Pancreas (tissue), 10 donors: ENCODE measurements at regions not wholly inside any gene's neighbourhood (a gene's known extent, or its start where the extent isn't known, plus 50 kb on each side); places are given as distances from the start of the nearest gene placed in this dataset.

Experiments used
- ATAC-seq, 4 donors: fragments of 200-7000 bp; cut with Tn5 transposase; one replicate each; pipeline versions ENCODE4 v1.8.0 to v1.9.1; 2020; ENCODE audit warnings: mild to moderate bottlenecking in 4 of 4, moderate library complexity in 4 of 4
- DNase-seq, 6 donors: peaks; one replicate each; pipeline ENCODE4 v3.0.0-alpha.2; 2020
- FAIRE-seq: peaks from 2 replicates; lab custom pipeline; 2012; peaks lifted over from hg19 to GRCh38; lab: Jason Lieb, UNC
- H3K27ac ChIP-seq, 4 donors: fragments of 200-600 bp; sonication (generic); 1 replicate in 3 of 4; 2 replicates in 1 of 4; pipeline versions ENCODE4 v1.5.0 to v1.8.0; 2020
- H3K27me3 ChIP-seq, 4 donors: fragments of 200-600 bp; one replicate each; pipeline ENCODE4 v1.8.0; 2021
- H3K36me3 ChIP-seq, 3 donors: fragments of 200-600 bp; sonication (generic) in 1 of 3; one replicate each; pipeline versions ENCODE4 v1.5.0 to v1.8.0; 2020 to 2021
- H3K4me1 ChIP-seq, 3 donors: fragments of 200-600 bp; one replicate each; pipeline ENCODE4 v1.8.0; 2021
- H3K4me3 ChIP-seq, 4 donors: fragments of 200-600 bp; sonication (generic) in 2 of 4; one replicate each; pipeline versions ENCODE4 v1.5.0 to v1.8.0; 2020 to 2021
- H3K9me3 ChIP-seq, 4 donors: fragments of 200-600 bp; one replicate each; pipeline ENCODE4 v1.8.0; 2021
- CTCF ChIP-seq, 4 donors: fragments of 200-600 bp; sonication (generic) in 3 of 4; IDR thresholded peaks; one replicate each; pipeline versions ENCODE4 v1.5.0 to v1.8.0; 2021; ENCODE audit warnings: antibody characterized with exemption in 4 of 4
- WGBS, 2 donors: extraction: QIAGEN DNeasy Blood & Tissue Kit; methylation state at CpG; one replicate each; pipeline ENCODE4 v1.1.7; 2013; 5-methylcytosine and 5-hydroxymethylcytosine counted together
- intact Hi-C, 3 donors: fragments of 100-400 bp; cut with DNase I; formaldehyde crosslinking; loops; one replicate each; pipeline versions ENCODE4 v1.11.1 to v1.14.2; 2022
- donor health status: healthy with polysubstance abuse.
- donor health status: DM: no; HTN: no; CAD: no; lungs with moderate emphysema.
- donor health status: DM: no; HTN: no; CAD: no.
- donor health status: control.
- donor health status: control.
- donor health status: Bipolar disorder and iron deficiency.
- donor health status: DM: yes; HTN: yes; CAD: no.
- donor health status: DM: no; HTN: no; CAD: no.
- donor health status: DM: no; HTN: no; CAD: no.
- donor health status: DM: yes; HTN: yes; CAD: no.

DNA sequence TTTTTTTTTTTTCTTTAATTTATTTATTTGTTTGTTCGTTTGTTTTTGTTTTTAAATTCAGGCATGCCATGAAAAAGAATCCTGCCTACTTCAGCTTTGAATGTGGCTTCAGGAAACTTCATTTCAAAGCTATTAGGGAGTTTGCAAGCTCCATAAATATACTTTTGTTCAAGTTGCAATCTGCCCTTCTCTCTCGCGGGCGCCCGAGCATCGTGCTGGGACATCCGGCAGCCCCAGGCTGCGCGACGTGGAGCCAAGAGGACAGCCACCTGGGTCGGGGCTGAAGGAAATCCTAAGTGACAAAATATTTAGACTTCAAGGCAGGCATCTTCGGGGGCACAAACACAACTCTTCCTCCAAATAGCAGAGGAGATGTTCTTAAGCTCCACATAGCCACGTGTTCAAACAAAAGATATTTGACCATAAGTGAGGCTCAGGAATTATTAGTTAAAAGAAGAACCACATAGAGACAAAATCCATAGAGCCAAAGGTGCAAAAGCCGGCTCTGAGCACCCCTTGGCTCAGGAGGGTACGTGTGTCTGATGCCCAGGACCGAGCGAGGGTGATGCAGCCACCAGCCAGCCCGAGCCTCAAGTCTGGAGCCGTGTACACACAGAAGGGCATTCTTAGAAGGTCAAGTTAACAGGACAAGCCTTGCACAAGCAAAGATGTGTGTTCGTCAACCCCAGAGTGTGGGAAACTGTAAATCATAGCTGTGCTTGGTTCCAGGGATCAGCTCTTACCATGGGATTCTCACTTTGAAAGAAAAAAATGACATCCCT is 256.5 kb upstream of the SALL3 start:
- no peaks in the 10 kb centered on the region for H3K36me3 ChIP-seq
- H3K4me3 ChIP-seq, result no peak overlapping the region
- no peak overlapping the region for H3K27ac ChIP-seq
- no peaks in the 10 kb centered on the region for H3K9me3 ChIP-seq
- 54 to 68% methylated on average over 20 of the region's 20 CpGs for WGBS, 2 donors
- H3K27me3 ChIP-seq, result no peaks in the 10 kb centered on the region
- DNase-seq (no peak), FAIRE-seq (no peak), ATAC-seq (no peak)
- intact Hi-C loops, result no loop called here
- TF ChIP-seq CTCF (IDR thresholded peaks at IDR 0.05), result no peak
- no peaks in the 10 kb centered on the region for H3K4me1 ChIP-seq

DNA sequence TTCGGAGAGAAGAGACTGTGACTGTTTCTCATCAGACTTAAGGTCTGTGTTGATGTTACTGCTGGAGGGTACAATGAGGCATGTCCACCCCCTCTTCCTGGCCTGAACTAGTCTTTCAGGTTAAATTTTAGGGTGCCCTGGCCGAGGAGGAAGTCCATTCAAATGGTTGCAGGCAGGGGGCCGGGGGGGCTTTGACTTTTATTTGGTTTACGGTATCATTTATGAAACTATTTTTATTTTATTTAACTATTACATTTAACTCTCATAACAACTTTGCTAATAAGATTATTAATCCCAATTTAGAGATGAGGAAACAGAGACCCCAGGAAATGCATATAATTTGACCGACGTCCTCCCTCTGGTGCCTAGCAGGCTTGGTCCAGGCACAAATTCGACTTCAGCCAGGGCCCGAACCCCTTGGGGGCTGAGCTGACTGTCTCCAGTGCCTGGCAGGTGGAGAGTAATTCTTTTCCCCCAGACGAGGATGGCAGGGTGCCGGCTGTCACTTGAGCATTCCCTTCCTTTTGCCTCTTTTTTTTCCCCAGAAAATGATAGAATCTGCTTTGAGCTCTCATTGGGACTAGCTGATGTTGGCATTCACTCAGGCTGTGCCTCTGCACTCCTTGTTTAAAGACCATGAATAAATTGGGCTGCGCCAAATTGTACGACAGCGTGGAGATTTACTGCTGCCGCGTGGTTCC is 255.3 kb upstream of the SALL3 start:
- ATAC-seq, result no peak
- Histone ChIP-seq H3K36me3 (no peaks in the 10 kb centered on the region), H3K9me3 (no peaks in the 10 kb centered on the region), H3K4me1 (no peaks in the 10 kb centered on the region), H3K27me3 (no peaks in the 10 kb centered on the region), H3K4me3 (no peak overlapping the region), H3K27ac (no peak overlapping the region)
- TF ChIP-seq CTCF (IDR thresholded peaks at IDR 0.05), result no peak
- WGBS, 2 donors, result 54 to 72% methylated on average over 15 of the region's 15 CpGs
- FAIRE-seq, result no peak
- intact Hi-C loops, result no loop called here
- DNase-seq, result no peak

DNA sequence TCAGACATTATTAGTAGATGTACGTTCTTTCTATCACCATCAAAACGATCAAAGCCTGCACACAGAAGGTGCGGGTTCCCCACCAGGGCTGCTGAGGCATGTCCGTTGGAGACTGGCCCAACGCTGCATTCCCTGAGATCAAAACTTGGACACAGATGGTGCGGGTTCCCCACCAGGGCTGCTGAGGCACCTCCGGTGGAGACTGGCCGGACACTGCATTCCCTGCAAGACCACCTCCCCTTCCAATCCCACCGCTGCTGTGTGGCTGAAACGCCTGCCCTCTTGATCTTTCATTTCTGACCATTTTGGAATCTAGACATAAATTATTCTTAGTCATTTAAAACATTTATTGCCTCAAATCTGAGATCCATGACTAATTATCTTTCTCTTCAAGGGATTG is 254.2 kb upstream of the SALL3 start:
- TF ChIP-seq CTCF (IDR thresholded peaks at IDR 0.05), result no peak
- DNase-seq (no peak), ATAC-seq (no peak), FAIRE-seq (no peak)
- no peak overlapping the region for H3K4me3 ChIP-seq
- 66 to 77% methylated on average over 10 of the region's 10 CpGs for WGBS, 2 donors
- H3K27me3 ChIP-seq, result no peaks in the 10 kb centered on the region
- H3K4me1 ChIP-seq, result no peaks in the 10 kb centered on the region
- intact Hi-C loops, result no loop called here
- H3K9me3 ChIP-seq, result no peaks in the 10 kb centered on the region
- H3K27ac ChIP-seq, result no peak overlapping the region
- H3K36me3 ChIP-seq, result no peaks in the 10 kb centered on the region

DNA sequence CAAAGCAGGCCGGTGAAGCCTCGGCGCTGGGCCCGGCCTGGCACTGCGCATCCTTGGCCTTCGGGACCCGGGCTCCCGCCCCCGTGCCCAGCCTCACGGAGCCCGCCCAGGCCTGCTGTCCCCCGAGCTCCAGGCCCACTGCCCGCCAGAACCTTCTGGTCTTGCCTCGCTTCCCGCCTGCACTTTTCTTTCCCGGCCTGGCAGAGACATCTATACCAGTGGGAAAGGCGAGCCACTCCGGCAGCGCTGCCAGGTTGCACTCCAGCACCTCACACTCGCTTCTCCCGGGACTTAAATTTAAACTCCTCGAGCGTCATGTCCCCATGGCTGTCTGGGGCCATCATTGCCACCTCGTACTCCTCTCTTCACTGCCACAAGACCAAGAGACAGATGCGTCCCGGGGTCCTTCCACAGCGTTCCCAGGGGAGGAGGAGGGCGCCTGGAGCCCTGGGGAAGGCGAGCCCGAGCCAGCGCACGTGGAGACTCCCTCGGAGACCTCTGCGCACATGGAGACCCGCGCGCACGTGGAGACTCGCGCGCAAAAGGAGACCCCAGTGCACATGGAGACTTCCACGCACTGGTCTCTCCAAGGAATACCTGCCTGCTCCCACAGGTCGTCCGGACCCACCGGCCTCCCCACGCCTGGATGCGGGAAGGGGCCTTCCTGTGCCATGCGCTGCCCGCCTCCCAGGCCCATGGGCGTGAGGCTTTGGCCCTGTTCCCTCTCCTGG is 253.1 kb upstream of the SALL3 start:
- ATAC-seq (no peak), DNase-seq (no peak), FAIRE-seq (no peak)
- TF ChIP-seq CTCF (IDR thresholded peaks at IDR 0.05), result no peak
- no peaks in the 10 kb centered on the region for H3K36me3 ChIP-seq
- 78 to 87% methylated on average over 48 to 50 of the region's 50 CpGs for WGBS, 2 donors
- H3K4me3 ChIP-seq, result no peak overlapping the region
- H3K4me1 ChIP-seq, result no peaks in the 10 kb centered on the region
- no peak overlapping the region for H3K27ac ChIP-seq
- intact Hi-C loops, result no loop called here
- H3K9me3 ChIP-seq, result no peaks in the 10 kb centered on the region
- no peaks in the 10 kb centered on the region for H3K27me3 ChIP-seq
